Activated CD4-positive, alpha-beta T cell treated with anti-CD3 and anti-CD28 coated beads, Interleukin-2, Interleukin-6, amounts not matched to agents 100 ng/mL and 50 ng/mL, durations not matched to agents 16 hours and 8 hours (primary cell): ENCODE measurements at regions not wholly inside any gene's neighbourhood (a gene's known extent, or its start where the extent isn't known, plus 50 kb on each side); places are given as distances from the start of the nearest gene placed in this dataset.
"Not testable (repeated sequence)": the region's sequence is repeated elsewhere in the genome, so short reads cannot be mapped to it uniquely, and the experiment has no call there.

ENCODE experiments used
- DNase-seq: peaks from one replicate; pipeline ENCODE4 v3.0.0-alpha.2; 2020

GRCh38 chr1:82790556-82790955, 989.8 kb downstream of the ADGRL2 start:
- no peak for DNase-seq

- no peak for DNase-seq
Observed at GRCh38 chr1:82788660-82789059, 987.9 kb downstream of the ADGRL2 start.

- DNase-seq, result no peak
Observed at GRCh38 chr1:82788038-82788437, 987.3 kb downstream of the ADGRL2 start.

- DNase-seq, result no peak
Observed at GRCh38 chr1:82786883-82787282, 986.1 kb downstream of the ADGRL2 start.

- no peak for DNase-seq
Observed at GRCh38 chr1:82785268-82785790, 984.6 kb downstream of the ADGRL2 start.

- no peak for DNase-seq
Observed at GRCh38 chr1:82783044-82783443, 982.3 kb downstream of the ADGRL2 start.

- DNase-seq, result no peak
Observed at GRCh38 chr1:82782599-82782998, 981.9 kb downstream of the ADGRL2 start.

GRCh38 chr1:82778612-82779011, 977.9 kb downstream of the ADGRL2 start:
- DNase-seq, result no peak

GRCh38 chr1:82777240-82777639, 976.5 kb downstream of the ADGRL2 start:
- DNase-seq, result no peak

GRCh38 chr1:82776730-82777129, 976.0 kb downstream of the ADGRL2 start:
- DNase-seq, result not testable (repeated sequence)

- DNase-seq, result peak; percentile 32
Observed at GRCh38 chr1:82775406-82776000, 974.8 kb downstream of the ADGRL2 start.

- DNase-seq, result no peak
Observed at GRCh38 chr1:82762829-82763532, 962.2 kb downstream of the ADGRL2 start.

GRCh38 chr1:82759035-82759434, 958.3 kb downstream of the ADGRL2 start:
- DNase-seq, result no peak

GRCh38 chr1:82755671-82756070, 954.9 kb downstream of the ADGRL2 start:
- no peak for DNase-seq

GRCh38 chr1:82755191-82755590, 954.5 kb downstream of the ADGRL2 start:
- no peak for DNase-seq

GRCh38 chr1:82752046-82752445, 951.3 kb downstream of the ADGRL2 start:
- DNase-seq, result no peak

GRCh38 chr1:82733645-82734044, 932.9 kb downstream of the ADGRL2 start:
- DNase-seq, result no peak

- no peak for DNase-seq
Observed at GRCh38 chr1:82731216-82731615, 930.5 kb downstream of the ADGRL2 start.

GRCh38 chr1:82728206-82728605, 927.5 kb downstream of the ADGRL2 start:
- no peak for DNase-seq

- no peak for DNase-seq
Observed at GRCh38 chr1:82724246-82724645, 923.5 kb downstream of the ADGRL2 start.

GRCh38 chr1:82722608-82723007, 921.9 kb downstream of the ADGRL2 start:
- no peak for DNase-seq

- no peak for DNase-seq
Observed at GRCh38 chr1:82721702-82722101, 921.0 kb downstream of the ADGRL2 start.

GRCh38 chr1:82718719-82719419, 918.1 kb downstream of the ADGRL2 start:
- DNase-seq, result no peak

GRCh38 chr1:82710091-82710490, 909.4 kb downstream of the ADGRL2 start:
- DNase-seq, result no peak
